Naive thymus-derived CD4-positive, alpha-beta T cell (primary cell): ENCODE measurements at regions not wholly inside any gene's neighbourhood (a gene's known extent, or its start where the extent isn't known, plus 50 kb on each side); places are given as distances from the start of the nearest gene placed in this dataset.
"Not testable (repeated sequence)": the region's sequence is repeated elsewhere in the genome, so short reads cannot be mapped to it uniquely, and the experiment has no call there.

Experiments used
- ATAC-seq: fragments of 150-1000 bp; cut with Tn5 transposase; 2 replicates; pipeline ENCODE4 v1.10.0; 2021; ENCODE audit warnings: mild to moderate bottlenecking, moderate library complexity
- CTCF ChIA-PET: fragments of 350-600 bp; sonication (Branson Sonifier 250); formaldehyde crosslinking; loops from one replicate; lab custom pipeline; 2021; ENCODE audit warnings: antibody characterized with exemption; lab: Charles Lee
- POLR2A ChIA-PET: fragments of 350-600 bp; sonication (Branson Sonifier 250); formaldehyde crosslinking; loops from one replicate; lab custom pipeline; 2021; ENCODE audit warnings: antibody characterized with exemption, inconsistent platforms; lab: Charles Lee
- DNase-seq, 9 donors: peaks; one replicate each; pipeline versions ENCODE4 v3.0.0 to v3.0.0-alpha.2; 2020 to 2022; ENCODE audit warnings: mixed read lengths in 1 of 9
- H3K27ac ChIP-seq: one replicate; pipeline ENCODE4 v1.7.0; 2013; ENCODE audit warnings: mild to moderate bottlenecking, low read depth, low read length, moderate library complexity
- H3K27me3 ChIP-seq, 2 donors: one replicate each; pipeline ENCODE4 v1.7.0; 2013; ENCODE audit warnings: low read length in 2 of 2, mild to moderate bottlenecking in 2 of 2, moderate library complexity in 2 of 2; ENCODE audit not compliant: control insufficient read depth in 2 of 2, insufficient read depth in 2 of 2
- H3K36me3 ChIP-seq, 3 experiments: 1 replicate in 2 of 3; 2 replicates in 1 of 3; pipeline ENCODE4 v1.7.0; 2013; ENCODE audit warnings: low read length in 3 of 3, mild to moderate bottlenecking in 3 of 3, moderate library complexity in 1 of 3; ENCODE audit not compliant: insufficient read depth in 3 of 3, control insufficient read depth in 2 of 3
- H3K4me1 ChIP-seq, 2 donors: one replicate each; pipeline ENCODE4 v1.7.0; 2013; ENCODE audit warnings: low read length in 2 of 2, mild to moderate bottlenecking in 2 of 2, moderate library complexity in 1 of 2; ENCODE audit not compliant: control insufficient read depth in 2 of 2, insufficient read depth in 2 of 2
- H3K4me3 ChIP-seq: 2 replicates; pipeline ENCODE4 v1.7.0; 2013; ENCODE audit warnings: mild to moderate bottlenecking, low read length
- H3K9me3 ChIP-seq, 3 experiments: 1 replicate in 2 of 3; 2 replicates in 1 of 3; pipeline ENCODE4 v1.7.0; 2013; ENCODE audit warnings: low read length in 3 of 3; ENCODE audit not compliant: control insufficient read depth in 2 of 3
- H3K27ac Mint-ChIP-seq, 9 donors: one replicate each; pipeline ENCODE4 v1.8.0; 2020 to 2022; ENCODE audit warnings: mixed read lengths in 9 of 9, mild to moderate bottlenecking in 8 of 9, moderate library complexity in 5 of 9, inconsistent platforms in 2 of 9
- H3K27me3 Mint-ChIP-seq, 5 donors: one replicate each; pipeline ENCODE4 v1.8.0; 2021 to 2022; ENCODE audit warnings: mixed read lengths in 5 of 5, mild to moderate bottlenecking in 1 of 5
- H3K36me3 Mint-ChIP-seq, 5 donors: one replicate each; pipeline ENCODE4 v1.8.0; 2020 to 2022; ENCODE audit warnings: mixed read lengths in 5 of 5, mild to moderate bottlenecking in 3 of 5, inconsistent platforms in 1 of 5
- H3K4me1 Mint-ChIP-seq, 7 donors: one replicate each; pipeline ENCODE4 v1.8.0; 2020 to 2022; ENCODE audit warnings: mixed read lengths in 7 of 7, mild to moderate bottlenecking in 3 of 7, inconsistent platforms in 1 of 7
- H3K4me3 Mint-ChIP-seq, 10 donors: one replicate each; pipeline ENCODE4 v1.8.0; 2020 to 2022; ENCODE audit warnings: mild to moderate bottlenecking in 10 of 10, mixed read lengths in 10 of 10, moderate library complexity in 6 of 10, inconsistent platforms in 2 of 10
- H3K9me3 Mint-ChIP-seq, 11 donors: one replicate each; pipeline ENCODE4 v1.8.0; 2020 to 2022; ENCODE audit warnings: mixed read lengths in 11 of 11, mild to moderate bottlenecking in 4 of 11, inconsistent platforms in 1 of 11, moderate library complexity in 1 of 11
- intact Hi-C, 2 donors: fragments of 100-400 bp; cut with micrococcal nuclease; formaldehyde crosslinking; loops; one replicate each; pipeline ENCODE4 v1.15.1; 2023

DNA sequence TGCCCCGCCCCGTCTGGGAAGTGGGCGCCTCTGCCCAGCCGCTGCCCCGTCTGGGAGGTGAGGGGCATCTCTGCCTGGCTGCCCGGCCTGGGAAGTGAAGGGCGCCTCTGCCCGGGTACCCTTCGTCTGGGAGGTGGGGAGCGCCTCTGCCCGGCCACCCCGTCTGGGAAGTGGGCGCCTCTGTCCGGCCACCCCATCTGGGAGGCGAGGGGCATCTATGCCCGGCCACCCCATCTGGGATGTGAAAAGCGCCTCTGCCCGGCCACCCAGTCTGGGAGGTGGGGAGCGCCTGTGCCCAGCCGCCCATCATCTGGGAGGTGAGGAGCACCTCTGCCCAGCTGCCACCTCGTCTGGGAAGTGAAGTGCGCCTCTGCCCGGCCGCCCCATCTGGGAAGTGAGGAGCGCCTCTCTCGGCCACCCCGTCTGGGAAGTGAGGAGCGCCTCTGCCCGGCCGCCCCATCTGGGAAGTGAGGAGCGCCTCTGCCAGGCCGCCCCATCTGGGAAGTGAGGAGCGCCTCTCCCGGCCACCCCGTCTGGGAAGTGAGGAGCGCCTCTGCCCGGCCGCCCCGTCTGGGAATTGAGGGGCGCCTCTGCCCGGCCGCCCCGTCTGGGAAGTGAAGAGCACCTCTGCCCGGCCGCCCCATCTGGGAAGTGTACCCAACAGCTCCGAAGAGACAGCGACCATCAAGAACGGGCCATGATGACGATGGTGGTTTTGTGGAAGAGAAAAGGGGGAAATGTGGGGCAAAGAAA, 58.3 kb upstream of the PARP8 start:
- peaks cover 0 to 17% (median 6%) of the 10 kb centered on the region in 11 donors for H3K9me3 Mint-ChIP-seq
- H3K27me3 ChIP-seq, H3K4me1 ChIP-seq, H3K36me3 ChIP-seq, H3K27me3 Mint-ChIP-seq, H3K27ac ChIP-seq, DNase-seq, H3K27ac Mint-ChIP-seq, CTCF ChIA-PET, H3K9me3 ChIP-seq, intact Hi-C loops, ATAC-seq, H3K4me3 ChIP-seq, POLR2A ChIA-PET, H3K4me3 Mint-ChIP-seq: not testable (repeated sequence)
- H3K4me1 Mint-ChIP-seq, result peaks cover 4 to 15% (median 8%) of the 10 kb centered on the region in 7 donors
- H3K36me3 Mint-ChIP-seq, result peaks cover 0 to 21% (median 6%) of the 10 kb centered on the region in 5 donors

DNA sequence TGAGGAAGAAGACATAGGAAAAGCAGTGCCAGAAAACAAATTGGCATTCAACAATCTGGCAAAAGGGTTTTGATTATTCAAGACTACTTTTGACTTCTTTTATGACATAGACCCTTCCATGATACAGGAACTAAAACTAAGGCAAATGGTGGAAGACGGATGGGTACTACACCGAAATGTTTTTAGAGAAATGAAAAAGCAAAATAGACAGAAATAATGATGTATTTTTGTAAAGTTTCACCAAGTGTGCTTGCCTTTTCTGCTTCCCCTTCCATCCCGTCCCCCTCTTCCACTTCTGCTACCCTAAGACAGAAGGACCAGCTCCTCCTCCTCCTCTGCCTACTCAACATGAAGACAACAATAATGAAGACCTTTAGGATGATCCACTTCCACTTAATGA, 53.4 kb upstream of the PARP8 start:
- H3K36me3 ChIP-seq, DNase-seq, H3K4me3 Mint-ChIP-seq, ATAC-seq, H3K27me3 ChIP-seq, H3K27ac ChIP-seq, H3K27me3 Mint-ChIP-seq, H3K9me3 ChIP-seq, H3K4me1 ChIP-seq, H3K4me3 ChIP-seq, H3K27ac Mint-ChIP-seq: not testable (repeated sequence)
- intact Hi-C loops, result loop anchor here in 1 of 2 donors (5.0 kb wide), 1 partner anchor 36 kb away; no protein-coding TSS in a partner anchor
- ChIA-PET CTCF (interaction anchor here (1.0 kb wide), 1 partner anchor 50 kb away, joined by 3 read pairs; no protein-coding TSS in a partner anchor), POLR2A (interaction anchor here (0.7 kb wide), 1 partner anchor 190 kb away, joined by 3 read pairs; no protein-coding TSS in a partner anchor)
- peaks cover 0 to 23% (median 6%) of the 10 kb centered on the region in 5 donors for H3K36me3 Mint-ChIP-seq
- H3K9me3 Mint-ChIP-seq, result peaks cover 0 to 23% (median 6%) of the 10 kb centered on the region in 11 donors
- peaks cover 0 to 17% (median 7%) of the 10 kb centered on the region in 7 donors for H3K4me1 Mint-ChIP-seq
